C4-2B (cell line): ENCODE measurements at regions not wholly inside any gene's neighbourhood (a gene's known extent, or its start where the extent isn't known, plus 50 kb on each side); places are given as distances from the start of the nearest gene placed in this dataset.

Experiments
- ZFX ChIP-seq: fragments of 450-650 bp; IDR thresholded peaks from 2 replicates; pipeline ENCODE4 v1.6.1; 2017
- TF ChIP-seq, protein P1 (sequence below): fragments of 450-650 bp; conservative IDR thresholded peaks from 2 replicates; pipeline ENCODE4 v1.5.1; 2017; ENCODE audit warnings: mild to moderate bottlenecking

DNA sequence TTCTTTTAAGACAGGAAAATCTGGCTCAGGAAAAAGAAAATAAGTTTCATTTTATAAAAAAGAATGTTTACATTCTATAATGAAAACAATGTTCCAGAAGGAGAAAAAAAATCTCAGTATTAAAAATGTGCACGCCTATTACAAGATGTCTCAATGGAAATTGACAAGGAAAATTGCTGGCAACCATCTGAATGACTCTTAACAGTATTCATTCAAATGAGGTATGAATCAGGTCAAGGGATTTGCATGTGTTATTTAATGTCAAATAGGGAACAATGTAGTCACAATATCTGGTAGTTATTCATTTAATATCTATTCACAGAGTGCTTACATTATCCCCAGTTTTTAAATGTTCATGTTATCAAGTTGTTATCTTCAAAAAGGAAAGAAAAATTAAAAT, 208.4 kb upstream of the TRAM1L1 start:
- TF ChIP-seq, protein P1, sequence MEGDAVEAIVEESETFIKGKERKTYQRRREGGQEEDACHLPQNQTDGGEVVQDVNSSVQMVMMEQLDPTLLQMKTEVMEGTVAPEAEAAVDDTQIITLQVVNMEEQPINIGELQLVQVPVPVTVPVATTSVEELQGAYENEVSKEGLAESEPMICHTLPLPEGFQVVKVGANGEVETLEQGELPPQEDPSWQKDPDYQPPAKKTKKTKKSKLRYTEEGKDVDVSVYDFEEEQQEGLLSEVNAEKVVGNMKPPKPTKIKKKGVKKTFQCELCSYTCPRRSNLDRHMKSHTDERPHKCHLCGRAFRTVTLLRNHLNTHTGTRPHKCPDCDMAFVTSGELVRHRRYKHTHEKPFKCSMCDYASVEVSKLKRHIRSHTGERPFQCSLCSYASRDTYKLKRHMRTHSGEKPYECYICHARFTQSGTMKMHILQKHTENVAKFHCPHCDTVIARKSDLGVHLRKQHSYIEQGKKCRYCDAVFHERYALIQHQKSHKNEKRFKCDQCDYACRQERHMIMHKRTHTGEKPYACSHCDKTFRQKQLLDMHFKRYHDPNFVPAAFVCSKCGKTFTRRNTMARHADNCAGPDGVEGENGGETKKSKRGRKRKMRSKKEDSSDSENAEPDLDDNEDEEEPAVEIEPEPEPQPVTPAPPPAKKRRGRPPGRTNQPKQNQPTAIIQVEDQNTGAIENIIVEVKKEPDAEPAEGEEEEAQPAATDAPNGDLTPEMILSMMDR, result no peak
- TF ChIP-seq ZFX, result no peak
